ENCODE measurements at regions not wholly inside any gene's neighbourhood (a gene's known extent, or its start where the extent isn't known, plus 50 kb on each side); places are given as distances from the start of the nearest gene placed in this dataset.

DNA sequence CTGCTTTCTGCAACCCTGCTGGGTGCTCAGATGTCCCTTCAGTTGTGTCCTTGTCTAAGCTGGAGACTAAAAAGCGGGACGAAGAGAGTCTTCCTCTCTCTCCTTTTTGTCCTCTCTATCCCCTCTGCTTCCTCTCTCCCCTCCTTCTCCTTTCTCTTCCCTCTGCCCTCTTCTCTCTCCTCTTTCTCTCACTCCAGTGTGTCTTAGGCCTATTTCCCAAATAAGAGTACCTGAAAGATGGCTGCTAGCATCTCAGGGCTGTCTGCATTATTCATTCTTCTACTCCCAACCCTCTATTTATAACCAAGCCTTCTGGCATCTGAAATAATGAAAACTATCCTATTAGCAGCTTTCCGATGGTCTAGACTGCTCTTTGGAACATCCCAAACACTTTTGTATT lies 729.8 kb downstream of the UQCRFS1 start:
- ChIA-PET POLR2A (no interaction called here), CTCF (no interaction called here)
- no peak for DNase-seq (ENCODE audit: extremely low spot score)
- TF ChIP-seq BHLHE40 (IDR thresholded peaks at IDR 0.05; ENCODE audit: borderline replicate concordance) (no peak), NFRKB (IDR thresholded peaks at IDR 0.05) (no peak), FOXA1 (IDR thresholded peaks at IDR 0.05) (no peak), FOXK2 (IDR thresholded peaks at IDR 0.05) (no peak), ARNT (IDR thresholded peaks at IDR 0.05) (no peak), FOXM1 (IDR thresholded peaks at IDR 0.05; ENCODE audit: borderline replicate concordance) (no peak), ZNF384 (IDR thresholded peaks at IDR 0.05) (no peak), L3MBTL2 (conservative IDR thresholded peaks at IDR 0.05) (no peak), ELF4 (IDR thresholded peaks at IDR 0.05) (no peak), SP1 (IDR thresholded peaks at IDR 0.05) (no peak), SUZ12 (IDR thresholded peaks at IDR 0.05) (no peak), TARDBP (IDR thresholded peaks at IDR 0.05) (no peak), HDGF (IDR thresholded peaks at IDR 0.05; ENCODE audit: borderline replicate concordance) (no peak), CTBP1 (IDR thresholded peaks at IDR 0.05; ENCODE audit: borderline replicate concordance) (no peak)
- TF ChIP-seq, protein P1, sequence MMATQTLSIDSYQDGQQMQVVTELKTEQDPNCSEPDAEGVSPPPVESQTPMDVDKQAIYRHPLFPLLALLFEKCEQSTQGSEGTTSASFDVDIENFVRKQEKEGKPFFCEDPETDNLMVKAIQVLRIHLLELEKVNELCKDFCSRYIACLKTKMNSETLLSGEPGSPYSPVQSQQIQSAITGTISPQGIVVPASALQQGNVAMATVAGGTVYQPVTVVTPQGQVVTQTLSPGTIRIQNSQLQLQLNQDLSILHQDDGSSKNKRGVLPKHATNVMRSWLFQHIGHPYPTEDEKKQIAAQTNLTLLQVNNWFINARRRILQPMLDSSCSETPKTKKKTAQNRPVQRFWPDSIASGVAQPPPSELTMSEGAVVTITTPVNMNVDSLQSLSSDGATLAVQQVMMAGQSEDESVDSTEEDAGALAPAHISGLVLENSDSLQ (IDR thresholded peaks at IDR 0.05) = no peak

DNA sequence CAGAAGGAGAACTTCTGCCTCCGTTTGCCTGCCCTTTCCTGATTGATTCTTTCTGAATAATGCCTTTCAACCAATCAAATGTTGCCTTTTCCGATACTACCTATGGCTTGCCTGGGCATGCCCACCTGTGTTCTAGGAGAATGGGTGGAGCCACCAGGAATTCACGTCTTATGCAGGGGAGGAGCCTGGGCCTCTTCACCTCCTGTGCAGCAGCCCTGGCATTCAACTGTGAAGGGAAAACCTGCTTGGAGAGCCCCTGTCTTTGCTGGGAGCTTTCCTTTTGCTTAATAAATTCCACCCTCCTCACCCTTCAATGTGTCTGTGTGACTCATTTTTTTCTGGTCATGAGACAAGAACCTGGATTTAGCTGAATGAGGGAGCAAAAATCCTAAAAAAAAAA lies 730.7 kb downstream of the UQCRFS1 start:
- POLR2A ChIA-PET = no interaction called here
- DNase-seq (ENCODE audit: extremely low spot score) = no peak
- TF ChIP-seq FOXM1 (IDR thresholded peaks at IDR 0.05; ENCODE audit: borderline replicate concordance) = no peak
- no peak for TF ChIP-seq ZNF384 (IDR thresholded peaks at IDR 0.05)
- no peak for TF ChIP-seq NFRKB (IDR thresholded peaks at IDR 0.05)
- TF ChIP-seq LEF1 (IDR thresholded peaks at IDR 0.05; ENCODE audit: borderline replicate concordance) = no peak
- TF ChIP-seq L3MBTL2 (conservative IDR thresholded peaks at IDR 0.05) = no peak
- TF ChIP-seq HDGF (IDR thresholded peaks at IDR 0.05; ENCODE audit: borderline replicate concordance) = no peak
- no peak for TF ChIP-seq SUZ12 (IDR thresholded peaks at IDR 0.05)
- no peak for TF ChIP-seq SP1 (IDR thresholded peaks at IDR 0.05)
- no peak for TF ChIP-seq BHLHE40 (IDR thresholded peaks at IDR 0.05; ENCODE audit: borderline replicate concordance)
- no peak for TF ChIP-seq ARNT (IDR thresholded peaks at IDR 0.05)
- TF ChIP-seq, protein P1 (IDR thresholded peaks at IDR 0.05) = no peak
- TF ChIP-seq FOXK2 (IDR thresholded peaks at IDR 0.05) = no peak
- TF ChIP-seq ELF4 (IDR thresholded peaks at IDR 0.05) = no peak
- TF ChIP-seq FOXA1 (IDR thresholded peaks at IDR 0.05) = no peak
- no peak for TF ChIP-seq CTBP1 (IDR thresholded peaks at IDR 0.05; ENCODE audit: borderline replicate concordance)
- no peak for TF ChIP-seq TARDBP (IDR thresholded peaks at IDR 0.05)
- CTCF ChIA-PET = no interaction called here

DNA sequence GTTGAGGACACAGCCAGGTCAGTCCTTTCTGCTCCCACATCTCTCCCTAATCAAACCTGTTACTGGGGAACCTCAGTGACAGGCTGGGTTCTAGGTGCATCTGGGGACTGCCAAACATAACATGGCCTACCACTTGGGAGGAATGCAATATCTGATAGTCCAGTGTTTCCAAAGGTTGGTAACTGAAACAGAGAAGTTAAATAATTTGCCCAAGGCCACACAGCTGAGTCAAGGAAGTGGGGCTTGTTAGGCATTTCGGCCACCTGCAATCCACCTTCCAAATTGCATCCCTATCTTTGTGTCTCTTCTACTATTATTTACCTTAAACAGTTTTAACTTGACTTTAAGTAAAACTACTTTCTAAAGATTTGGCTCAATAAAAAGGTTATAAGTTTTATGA lies 731.3 kb downstream of the UQCRFS1 start:
- DNase-seq (ENCODE audit: extremely low spot score) = no peak
- POLR2A ChIA-PET = no interaction called here
- TF ChIP-seq, protein P1 (IDR thresholded peaks at IDR 0.05) = no peak
- no peak for TF ChIP-seq CTBP1 (IDR thresholded peaks at IDR 0.05; ENCODE audit: borderline replicate concordance)
- no peak for TF ChIP-seq SUZ12 (IDR thresholded peaks at IDR 0.05)
- TF ChIP-seq FOXM1 (IDR thresholded peaks at IDR 0.05; ENCODE audit: borderline replicate concordance) = no peak
- no peak for TF ChIP-seq ARNT (IDR thresholded peaks at IDR 0.05)
- TF ChIP-seq SP1 (IDR thresholded peaks at IDR 0.05) = no peak
- no peak for TF ChIP-seq L3MBTL2 (conservative IDR thresholded peaks at IDR 0.05)
- TF ChIP-seq BHLHE40 (IDR thresholded peaks at IDR 0.05; ENCODE audit: borderline replicate concordance) = no peak
- TF ChIP-seq TARDBP (IDR thresholded peaks at IDR 0.05) = no peak
- no peak for TF ChIP-seq NFRKB (IDR thresholded peaks at IDR 0.05)
- TF ChIP-seq LEF1 (IDR thresholded peaks at IDR 0.05; ENCODE audit: borderline replicate concordance) = no peak
- TF ChIP-seq ZNF384 (IDR thresholded peaks at IDR 0.05) = no peak
- CTCF ChIA-PET = no interaction called here

DNA sequence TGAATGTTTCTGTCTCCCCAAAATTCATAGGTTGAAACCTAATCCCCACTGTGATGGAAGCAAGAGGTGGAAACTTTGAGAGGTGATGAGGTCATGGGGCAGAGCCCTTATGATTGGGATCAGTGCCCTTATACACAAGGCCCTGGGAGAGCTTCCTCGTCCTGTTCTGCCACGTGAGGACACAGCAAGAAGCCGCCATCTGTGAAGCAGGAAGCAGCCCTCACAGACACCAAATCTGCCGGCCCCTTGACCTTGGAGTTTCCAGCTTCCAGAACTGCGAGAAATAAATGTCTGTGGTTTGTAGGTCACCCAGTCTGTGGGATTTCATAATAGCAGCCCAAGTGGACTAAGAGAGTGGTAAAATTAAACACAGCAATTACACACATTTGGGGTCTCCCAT lies 737.4 kb downstream of the UQCRFS1 start:
- ChIA-PET POLR2A (no interaction called here), CTCF (no interaction called here)
- TF ChIP-seq HDGF (IDR thresholded peaks at IDR 0.05; ENCODE audit: borderline replicate concordance) (no peak), TARDBP (IDR thresholded peaks at IDR 0.05) (no peak), ELF4 (IDR thresholded peaks at IDR 0.05) (no peak), FOXA1 (IDR thresholded peaks at IDR 0.05) (no peak), NFRKB (IDR thresholded peaks at IDR 0.05) (no peak), FOXK2 (IDR thresholded peaks at IDR 0.05) (no peak), FOXM1 (IDR thresholded peaks at IDR 0.05; ENCODE audit: borderline replicate concordance) (no peak), BHLHE40 (IDR thresholded peaks at IDR 0.05; ENCODE audit: borderline replicate concordance) (no peak), CTBP1 (IDR thresholded peaks at IDR 0.05; ENCODE audit: borderline replicate concordance) (no peak), SUZ12 (IDR thresholded peaks at IDR 0.05) (no peak), LEF1 (IDR thresholded peaks at IDR 0.05; ENCODE audit: borderline replicate concordance) (no peak), ZNF384 (IDR thresholded peaks at IDR 0.05) (no peak), SP1 (IDR thresholded peaks at IDR 0.05) (no peak), ARNT (IDR thresholded peaks at IDR 0.05) (no peak), L3MBTL2 (conservative IDR thresholded peaks at IDR 0.05) (no peak)
- TF ChIP-seq, protein P1 (IDR thresholded peaks at IDR 0.05) = no peak
- DNase-seq (ENCODE audit: extremely low spot score) = no peak

DNA sequence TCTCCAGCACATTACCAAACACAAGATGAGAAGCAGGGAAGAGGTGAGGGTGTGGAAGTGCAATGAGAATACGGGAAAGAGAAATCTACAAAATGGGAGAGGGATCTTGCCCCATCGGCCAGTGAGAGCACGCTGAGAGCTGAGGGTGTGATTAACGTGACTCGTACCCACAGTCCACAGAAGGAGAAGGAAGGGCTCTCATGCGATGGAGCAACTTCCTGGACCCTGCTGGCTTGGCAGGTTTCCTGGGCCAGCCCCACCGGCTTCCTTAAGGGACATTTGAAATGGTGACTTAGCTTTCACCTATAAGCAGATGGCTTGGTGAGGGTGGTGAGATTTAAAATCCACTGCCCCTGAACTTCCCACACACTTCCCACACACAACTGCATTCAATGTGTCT lies 740.1 kb downstream of the UQCRFS1 start:
- ChIA-PET POLR2A (no interaction called here), CTCF (interaction anchor here (0.6 kb wide), 1 partner anchor 30 kb away, joined by 3 read pairs; no protein-coding TSS in a partner anchor)
- no peak for TF ChIP-seq FOXM1 (IDR thresholded peaks at IDR 0.05; ENCODE audit: borderline replicate concordance)
- TF ChIP-seq, protein P1 (IDR thresholded peaks at IDR 0.05) = no peak
- TF ChIP-seq TARDBP (IDR thresholded peaks at IDR 0.05) = no peak
- TF ChIP-seq BHLHE40 (IDR thresholded peaks at IDR 0.05; ENCODE audit: borderline replicate concordance) = no peak
- TF ChIP-seq ARNT (IDR thresholded peaks at IDR 0.05) = no peak
- no peak for TF ChIP-seq FOXK2 (IDR thresholded peaks at IDR 0.05)
- TF ChIP-seq L3MBTL2 (conservative IDR thresholded peaks at IDR 0.05) = no peak
- no peak for TF ChIP-seq LEF1 (IDR thresholded peaks at IDR 0.05; ENCODE audit: borderline replicate concordance)
- no peak for TF ChIP-seq NFRKB (IDR thresholded peaks at IDR 0.05)
- no peak for DNase-seq (ENCODE audit: extremely low spot score)
